ENCODE measurements at regions not wholly inside any gene's neighbourhood (a gene's known extent, or its start where the extent isn't known, plus 50 kb on each side); places are given as distances from the start of the nearest gene placed in this dataset.
"Not testable (repeated sequence)": the region's sequence is repeated elsewhere in the genome, so short reads cannot be mapped to it uniquely, and the experiment has no call there.

DNA sequence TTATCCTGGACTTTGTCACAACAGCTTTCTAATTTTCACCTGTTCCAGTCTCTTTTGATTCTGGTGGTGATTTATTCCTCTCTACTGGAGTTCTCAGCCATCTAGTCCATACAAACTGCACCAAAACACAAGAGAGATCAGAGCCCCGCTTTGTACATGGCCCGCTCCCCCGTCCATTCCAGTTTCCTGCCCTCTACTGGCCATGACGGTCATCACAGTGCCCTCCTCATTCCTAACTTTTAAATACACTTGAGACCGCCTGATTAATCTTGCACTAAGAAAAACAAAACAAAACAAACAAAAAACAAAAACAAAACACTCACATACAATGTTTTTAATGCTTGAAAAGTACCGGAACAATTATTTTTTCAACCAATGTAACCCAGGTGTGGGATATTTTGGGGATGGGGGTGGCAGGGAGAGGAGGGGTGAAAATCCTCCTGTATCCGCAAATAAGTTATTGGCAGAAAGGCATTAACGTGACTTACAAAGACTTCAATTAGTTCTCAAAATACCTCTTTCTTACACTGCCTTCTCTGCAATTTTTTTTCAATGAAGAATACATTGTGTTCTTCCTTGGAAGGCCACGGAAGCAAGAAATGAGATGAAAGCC, 84.8 kb upstream of the PAM start:
- no peaks in the 10 kb centered on the region for H3K4me1 Mint-ChIP-seq (ENCODE audit: low read depth, unreplicated experiment)
- no peaks in the 10 kb centered on the region for H3K9me3 Mint-ChIP-seq (ENCODE audit: unreplicated experiment)
- Histone ChIP-seq H3K9ac (ENCODE audit: low read length) (no peak overlapping the region), H3K4me1 (ENCODE audit: insufficient read depth, low read length) (no peaks in the 10 kb centered on the region), H3K36me3 (ENCODE audit: insufficient read depth, low read length) (no peaks in the 10 kb centered on the region), H2AFZ (ENCODE audit: low read depth, low read length) (no peak overlapping the region), H3K27me3 (ENCODE audit: insufficient read depth, low read length) (peaks cover 3% of the 10 kb centered on the region), H3K79me2 (ENCODE audit: insufficient read depth, low read length) (no peaks in the 10 kb centered on the region), H4K20me1 (ENCODE audit: insufficient read depth, low read length) (no peaks in the 10 kb centered on the region), H3K9me3 (ENCODE audit: insufficient read depth, low read depth, low read length) (no peaks in the 10 kb centered on the region), H3K27ac (ENCODE audit: low read depth, low read length) (no peak overlapping the region), H3K4me2 (ENCODE audit: low read length) (no peak overlapping the region), H3K4me3 (ENCODE audit: insufficient read depth, low read depth, low read length) (no peak overlapping the region)
- DNase-seq (ENCODE audit: low read depth) (no peak), FAIRE-seq (no peak)
- no peak overlapping the region for H3K27ac Mint-ChIP-seq (ENCODE audit: unreplicated experiment)
- no peaks in the 10 kb centered on the region for H3K36me3 Mint-ChIP-seq (ENCODE audit: low read depth, unreplicated experiment)
- no peak for TF ChIP-seq EZH2 (IDR thresholded peaks at IDR 0.05; ENCODE audit: insufficient read depth, low read length)
- TF ChIP-seq, protein P1, sequence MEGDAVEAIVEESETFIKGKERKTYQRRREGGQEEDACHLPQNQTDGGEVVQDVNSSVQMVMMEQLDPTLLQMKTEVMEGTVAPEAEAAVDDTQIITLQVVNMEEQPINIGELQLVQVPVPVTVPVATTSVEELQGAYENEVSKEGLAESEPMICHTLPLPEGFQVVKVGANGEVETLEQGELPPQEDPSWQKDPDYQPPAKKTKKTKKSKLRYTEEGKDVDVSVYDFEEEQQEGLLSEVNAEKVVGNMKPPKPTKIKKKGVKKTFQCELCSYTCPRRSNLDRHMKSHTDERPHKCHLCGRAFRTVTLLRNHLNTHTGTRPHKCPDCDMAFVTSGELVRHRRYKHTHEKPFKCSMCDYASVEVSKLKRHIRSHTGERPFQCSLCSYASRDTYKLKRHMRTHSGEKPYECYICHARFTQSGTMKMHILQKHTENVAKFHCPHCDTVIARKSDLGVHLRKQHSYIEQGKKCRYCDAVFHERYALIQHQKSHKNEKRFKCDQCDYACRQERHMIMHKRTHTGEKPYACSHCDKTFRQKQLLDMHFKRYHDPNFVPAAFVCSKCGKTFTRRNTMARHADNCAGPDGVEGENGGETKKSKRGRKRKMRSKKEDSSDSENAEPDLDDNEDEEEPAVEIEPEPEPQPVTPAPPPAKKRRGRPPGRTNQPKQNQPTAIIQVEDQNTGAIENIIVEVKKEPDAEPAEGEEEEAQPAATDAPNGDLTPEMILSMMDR (IDR thresholded peaks at IDR 0.05; ENCODE audit: insufficient read depth, low read depth, low read length) = peak; percentile 40
- H3K4me3 Mint-ChIP-seq (ENCODE audit: unreplicated experiment) = no peak overlapping the region
- peaks cover 2% of the 10 kb centered on the region for H3K27me3 Mint-ChIP-seq (ENCODE audit: low read depth, unreplicated experiment)

DNA sequence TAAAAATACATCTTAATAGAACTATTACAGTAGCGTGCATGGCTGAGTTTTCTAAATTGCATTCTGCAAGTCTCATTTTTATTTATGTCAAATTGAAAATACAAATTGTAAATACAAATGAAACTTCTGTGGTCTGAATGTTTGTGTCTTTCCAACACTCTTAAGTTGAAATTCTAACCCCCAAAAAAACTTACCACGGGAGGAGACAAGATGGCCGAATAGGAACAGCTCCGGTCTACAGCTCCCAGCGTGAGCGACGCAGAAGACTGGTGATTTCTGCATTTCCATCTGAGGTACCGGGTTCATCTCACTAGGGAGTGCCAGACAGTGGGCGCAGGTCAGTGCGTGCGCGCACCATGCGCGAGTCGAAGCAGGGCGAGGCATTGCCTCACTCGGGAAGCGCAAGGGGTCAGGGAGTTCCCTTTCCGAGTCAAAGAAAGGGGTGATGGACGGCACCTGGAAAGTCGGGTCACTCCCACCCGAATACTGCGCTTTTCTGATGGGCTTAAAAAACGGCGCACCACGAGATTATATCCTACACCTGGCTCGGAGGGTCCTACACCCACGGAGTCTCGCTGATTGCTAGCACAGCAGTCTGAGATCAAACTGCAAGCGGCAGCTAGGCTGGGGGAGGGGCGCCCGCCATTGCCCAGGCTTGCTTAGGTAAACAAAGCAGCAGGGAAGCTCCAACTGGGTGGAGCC, 83.9 kb upstream of the PAM start:
- H3K9me3 Mint-ChIP-seq (ENCODE audit: unreplicated experiment); DNase-seq (ENCODE audit: low read depth); H4K20me1 ChIP-seq (ENCODE audit: insufficient read depth, low read length); FAIRE-seq; H3K27me3 Mint-ChIP-seq (ENCODE audit: low read depth, unreplicated experiment); H3K4me3 ChIP-seq (ENCODE audit: insufficient read depth, low read depth, low read length); H3K4me1 ChIP-seq (ENCODE audit: insufficient read depth, low read length); H3K4me1 Mint-ChIP-seq (ENCODE audit: low read depth, unreplicated experiment); H3K27me3 ChIP-seq (ENCODE audit: insufficient read depth, low read length); H3K4me2 ChIP-seq (ENCODE audit: low read length); H3K79me2 ChIP-seq (ENCODE audit: insufficient read depth, low read length); H3K9ac ChIP-seq (ENCODE audit: low read length); H3K4me3 Mint-ChIP-seq (ENCODE audit: unreplicated experiment); H3K27ac Mint-ChIP-seq (ENCODE audit: unreplicated experiment); H3K27ac ChIP-seq (ENCODE audit: low read depth, low read length); H3K36me3 ChIP-seq (ENCODE audit: insufficient read depth, low read length); H3K9me3 ChIP-seq (ENCODE audit: insufficient read depth, low read depth, low read length); H2AFZ ChIP-seq (ENCODE audit: low read depth, low read length); H3K36me3 Mint-ChIP-seq (ENCODE audit: low read depth, unreplicated experiment): not testable (repeated sequence)

DNA sequence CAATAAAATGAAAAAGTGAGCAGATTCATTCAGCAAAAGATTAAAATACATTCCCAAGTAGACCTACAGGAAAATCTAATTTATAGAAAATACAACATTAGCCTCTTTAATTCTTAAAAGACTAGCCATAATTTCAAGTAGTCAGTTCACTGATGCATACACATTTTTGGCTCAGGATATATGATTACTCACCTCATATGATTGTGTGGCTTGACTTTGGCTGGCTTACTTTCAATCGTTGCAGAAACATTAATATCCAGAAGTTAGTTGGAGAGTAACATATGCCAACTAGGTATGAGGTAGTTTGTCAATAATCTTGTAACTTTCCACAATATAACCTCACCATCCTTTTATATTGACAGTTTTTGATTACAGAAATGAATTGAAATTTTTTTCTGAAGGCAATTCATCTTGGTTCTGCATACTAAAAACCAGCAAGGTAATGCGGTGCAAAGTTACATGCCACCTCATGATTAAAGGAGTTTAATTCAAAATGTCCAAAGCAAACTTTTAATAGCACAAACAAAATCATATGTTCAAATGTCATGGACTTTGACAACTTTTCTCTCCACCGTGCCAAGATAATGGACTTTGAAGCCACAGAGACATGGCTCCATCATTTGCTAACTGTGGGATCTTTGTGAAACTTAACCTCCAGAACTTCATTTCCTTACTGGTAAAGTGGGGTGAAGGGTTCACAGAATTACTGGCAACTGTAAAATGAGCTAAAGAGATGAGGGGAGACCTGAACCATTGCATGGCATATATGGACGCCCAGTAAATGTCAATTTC, 76.6 kb upstream of the PAM start:
- Mint-ChIP-seq H3K27me3 (ENCODE audit: low read depth, unreplicated experiment) (no peaks in the 10 kb centered on the region), H3K27ac (ENCODE audit: unreplicated experiment) (no peak overlapping the region), H3K36me3 (ENCODE audit: low read depth, unreplicated experiment) (no peaks in the 10 kb centered on the region), H3K4me1 (ENCODE audit: low read depth, unreplicated experiment) (no peaks in the 10 kb centered on the region), H3K4me3 (ENCODE audit: unreplicated experiment) (no peak overlapping the region), H3K9me3 (ENCODE audit: unreplicated experiment) (no peaks in the 10 kb centered on the region)
- Histone ChIP-seq H3K27ac (ENCODE audit: low read depth, low read length) (no peak overlapping the region), H3K4me3 (ENCODE audit: insufficient read depth, low read depth, low read length) (no peak overlapping the region), H3K36me3 (ENCODE audit: insufficient read depth, low read length) (no peaks in the 10 kb centered on the region), H3K9me3 (ENCODE audit: insufficient read depth, low read depth, low read length) (no peaks in the 10 kb centered on the region), H3K4me1 (ENCODE audit: insufficient read depth, low read length) (peaks cover 5% of the 10 kb centered on the region), H2AFZ (ENCODE audit: low read depth, low read length) (no peak overlapping the region), H3K27me3 (ENCODE audit: insufficient read depth, low read length) (no peaks in the 10 kb centered on the region), H3K79me2 (ENCODE audit: insufficient read depth, low read length) (no peaks in the 10 kb centered on the region), H3K9ac (ENCODE audit: low read length) (no peak overlapping the region), H4K20me1 (ENCODE audit: insufficient read depth, low read length) (no peaks in the 10 kb centered on the region), H3K4me2 (ENCODE audit: low read length) (peak overlapping the region; percentile 3)
- TF ChIP-seq, protein P1 (IDR thresholded peaks at IDR 0.05; ENCODE audit: insufficient read depth, low read depth, low read length) = no peak
- FAIRE-seq = peak; percentile 82
- peak; percentile 81 for DNase-seq (ENCODE audit: low read depth)
